ENCODE measurements at regions not wholly inside any gene's neighbourhood (a gene's known extent, or its start where the extent isn't known, plus 50 kb on each side); places are given as distances from the start of the nearest gene placed in this dataset.
A peak's percentile ranks its signal among the peaks of the same experiment; 100 is the strongest.
"Not testable (repeated sequence)": the region's sequence is repeated elsewhere in the genome, so short reads cannot be mapped to it uniquely, and the experiment has no call there.

DNA sequence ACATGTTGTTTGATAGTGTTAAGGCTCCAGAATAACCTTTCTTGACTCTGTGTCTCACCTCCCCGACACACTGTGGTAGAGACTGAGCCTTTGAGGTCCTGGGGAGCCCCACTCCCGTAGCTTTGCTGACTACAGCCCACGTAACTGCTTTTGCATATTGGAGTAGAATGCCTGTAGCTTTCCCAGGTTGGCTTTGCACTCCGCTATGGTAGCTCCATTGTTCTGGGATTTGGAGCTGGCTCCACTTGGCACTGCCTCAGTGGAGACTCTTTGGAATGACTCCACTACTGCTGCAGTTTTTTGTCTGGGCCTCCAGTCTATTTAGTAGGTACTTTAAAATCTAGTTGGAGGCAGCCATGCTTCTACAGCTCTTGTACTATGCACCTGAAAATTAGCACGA, 56.2 kb upstream of the ANXA1 start:
- no peak for DNase-seq

DNA sequence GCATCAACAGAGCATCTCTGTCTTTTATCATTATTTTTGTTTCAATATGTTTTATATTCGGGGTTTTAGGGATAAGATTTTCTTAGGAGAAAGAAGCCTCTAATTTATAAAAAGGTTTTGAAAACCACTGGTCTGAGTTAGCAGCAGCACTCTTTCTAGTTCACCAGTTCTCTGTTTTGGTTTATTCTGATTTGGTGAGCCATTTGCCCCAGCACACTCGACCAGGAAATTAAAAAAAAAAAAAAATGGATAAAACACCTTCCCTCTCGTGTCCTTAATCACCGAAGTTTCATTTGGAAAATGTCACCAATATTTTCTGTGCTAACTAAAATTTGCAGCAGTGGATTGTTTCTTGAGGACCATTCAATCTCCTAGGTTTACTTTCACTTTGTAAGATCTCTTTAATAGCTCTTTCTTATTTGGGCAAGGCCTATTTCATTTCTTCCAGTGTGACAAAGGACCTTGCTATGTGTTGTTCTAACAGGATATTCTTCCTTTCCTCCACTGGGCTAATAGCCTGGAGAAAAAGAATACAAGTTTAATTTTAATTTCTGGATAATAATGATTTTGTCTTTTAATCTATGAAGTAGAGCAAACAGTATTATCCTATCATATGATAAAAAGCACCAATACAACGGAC, 57.8 kb upstream of the ANXA1 start:
- DNase-seq, result no peak

DNA sequence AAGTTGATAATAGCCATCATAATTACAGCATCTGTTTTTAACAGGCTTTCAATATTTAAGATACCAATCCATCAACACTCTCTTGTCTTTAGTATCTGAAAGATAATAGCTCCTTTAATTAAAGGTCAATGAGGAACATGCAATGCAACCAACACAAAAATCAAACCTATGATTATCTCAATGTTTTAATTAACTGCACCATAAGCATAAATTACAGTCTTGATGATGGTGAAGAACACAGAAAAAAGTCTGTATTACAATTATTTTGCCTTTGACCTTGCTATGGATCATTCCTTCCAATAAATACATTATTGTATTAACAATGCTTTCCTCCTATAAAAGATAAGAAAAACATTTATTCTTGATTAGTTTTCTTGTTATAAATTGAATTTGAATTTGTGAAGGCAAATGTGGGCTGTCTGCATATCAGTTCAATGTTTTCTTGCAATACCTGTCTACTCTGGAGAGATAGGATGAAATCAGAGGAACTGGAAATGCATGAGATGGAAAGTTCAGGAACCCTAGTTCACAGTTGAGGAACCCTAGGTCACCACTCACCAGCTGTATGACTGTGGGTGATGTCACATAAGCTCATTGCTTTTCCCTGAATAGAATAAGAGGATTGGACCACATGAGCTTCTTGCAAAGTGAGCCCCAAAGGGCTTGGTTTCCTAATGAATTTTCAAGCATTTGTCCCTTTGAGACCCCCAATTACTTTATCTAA, 58.5 kb upstream of the ANXA1 start:
- DNase-seq, result no peak

DNA sequence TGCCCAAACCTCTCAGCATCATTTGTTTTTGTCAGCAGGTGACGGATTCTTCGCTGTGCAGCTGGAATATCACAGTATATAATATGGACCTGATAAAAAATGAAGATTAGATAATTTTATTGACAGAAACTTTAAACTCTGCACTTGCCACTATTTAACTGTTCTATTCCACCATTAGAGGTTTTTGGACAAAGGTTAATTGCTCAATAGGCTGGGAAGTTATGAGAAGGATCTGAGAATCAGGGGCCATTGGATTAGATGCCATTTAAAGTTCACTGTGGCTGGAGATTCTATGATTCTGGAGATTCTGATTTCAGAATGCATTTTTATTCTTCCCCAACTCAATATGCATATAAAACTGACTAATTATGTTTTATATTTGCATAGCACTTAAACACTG, 59.8 kb upstream of the ANXA1 start:
- no peak for DNase-seq

DNA sequence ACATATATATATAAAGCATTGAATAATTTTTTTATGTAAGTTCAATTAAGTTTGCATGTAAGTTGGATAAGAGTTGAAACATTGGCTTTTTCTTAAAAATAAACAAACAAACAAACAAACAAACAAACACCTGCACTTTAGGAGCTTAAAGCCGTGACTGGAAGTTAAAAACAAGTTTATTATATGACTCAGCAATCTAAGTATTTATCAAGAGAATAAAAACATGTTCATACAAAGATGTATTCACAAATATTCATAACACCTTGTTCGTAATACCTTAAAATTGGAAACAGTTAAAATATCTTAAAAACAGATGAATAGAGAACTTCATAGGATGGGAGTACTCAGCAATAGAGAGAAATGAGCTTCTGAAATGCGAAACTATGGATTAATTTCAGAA, 61.5 kb upstream of the ANXA1 start:
- DNase-seq, result no peak

DNA sequence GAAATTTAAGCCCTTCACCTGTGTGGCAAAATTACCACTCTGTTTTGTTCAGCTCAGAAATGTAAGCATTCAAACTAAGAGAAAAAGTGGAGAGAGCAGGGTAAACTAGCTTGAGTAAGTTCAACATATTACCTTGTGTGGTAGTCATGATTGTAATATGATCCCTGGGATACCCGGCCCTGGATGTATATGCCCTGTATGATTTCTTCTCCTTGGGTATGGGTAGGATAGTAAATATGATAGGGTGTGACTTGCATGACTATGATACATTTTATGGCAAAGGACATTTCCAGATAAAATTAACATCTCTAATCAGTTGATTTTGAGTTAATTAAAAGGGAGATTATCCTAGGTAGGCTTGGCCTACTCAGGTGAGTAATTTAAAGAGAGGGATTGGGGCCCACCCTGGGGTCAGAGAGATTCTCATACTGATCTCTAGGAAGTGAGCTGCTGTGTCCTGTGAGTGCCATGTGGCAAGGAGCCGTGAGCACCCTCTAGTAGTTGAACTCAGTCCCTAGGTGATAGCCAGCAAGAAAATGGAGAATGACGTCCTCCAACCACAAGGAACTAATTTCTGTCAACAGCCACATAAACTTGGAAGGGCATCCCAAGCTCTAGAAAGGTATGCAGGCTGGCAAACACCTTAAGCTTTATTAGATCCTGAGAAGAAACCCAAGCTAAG, 62.2 kb upstream of the ANXA1 start:
- DNase-seq, result no peak

DNA sequence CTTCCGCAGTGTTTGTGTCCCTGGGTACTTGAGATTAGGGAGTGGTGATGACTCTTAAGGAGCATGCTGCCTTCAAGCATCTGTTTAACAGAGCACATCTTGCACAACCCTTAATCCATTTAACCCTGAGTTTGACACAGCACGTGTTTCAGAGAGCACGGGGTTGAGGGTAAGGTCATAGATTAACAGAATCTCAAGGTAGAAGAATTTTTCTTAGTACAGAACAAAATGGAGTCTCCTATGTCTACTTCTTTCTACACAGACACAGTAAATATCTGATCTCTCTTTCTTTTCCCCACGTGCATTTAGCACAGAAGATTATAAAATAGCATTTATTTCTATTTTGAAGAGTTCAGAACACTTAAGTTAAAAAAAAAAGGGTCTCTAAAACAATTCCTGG, 63.8 kb upstream of the ANXA1 start:
- not testable (repeated sequence) for DNase-seq

DNA sequence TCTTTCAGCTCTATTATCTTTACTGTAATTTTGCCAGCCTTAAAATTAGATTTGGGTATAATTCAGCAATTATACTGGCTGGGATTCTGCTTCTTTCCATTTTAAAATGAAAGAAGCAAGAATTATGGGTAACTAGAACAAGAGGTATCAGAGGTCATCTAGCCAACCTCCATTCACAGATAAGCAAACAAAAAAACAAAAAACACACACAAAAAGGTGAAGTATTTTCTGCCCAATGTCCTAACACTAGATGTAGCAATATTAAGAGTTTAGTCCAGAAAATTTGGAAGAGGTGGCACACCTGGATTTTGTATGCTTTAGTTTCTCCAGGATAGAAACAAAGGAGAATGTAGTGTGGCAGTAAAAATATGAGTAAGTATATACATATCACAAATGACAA, 68.1 kb upstream of the ANXA1 start:
- DNase-seq, result no peak

DNA sequence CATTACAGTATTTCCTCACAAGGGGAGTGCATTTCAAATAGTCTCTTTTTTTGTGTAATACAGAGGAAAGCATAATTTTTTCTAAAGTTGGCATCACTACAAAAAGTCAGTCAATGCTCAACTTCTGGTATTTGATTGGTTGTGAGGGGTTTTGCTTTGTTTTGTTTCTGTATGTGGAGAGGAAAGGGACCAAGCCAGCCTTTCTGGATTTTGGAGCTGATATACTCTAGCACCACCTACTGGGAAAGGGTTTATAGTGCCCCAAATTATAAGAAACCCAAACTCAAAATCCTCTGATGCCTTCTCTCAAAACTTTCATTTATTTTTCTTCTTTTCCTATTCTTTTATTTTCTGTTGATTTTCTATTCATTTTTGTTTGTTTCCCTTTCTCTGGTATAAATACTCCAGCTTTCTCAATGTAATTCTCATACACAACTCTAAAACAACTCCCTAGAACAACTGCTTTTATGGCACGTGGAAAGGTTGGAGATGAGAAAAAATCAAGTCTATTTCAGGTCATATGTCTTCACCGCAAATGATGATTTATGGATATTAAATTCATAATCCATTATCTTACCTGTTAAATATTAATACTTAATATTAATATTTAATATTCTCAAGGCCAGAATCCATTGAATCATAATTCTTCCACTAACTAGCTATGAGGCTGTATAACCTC, 69.5 kb upstream of the ANXA1 start:
- DNase-seq, result peak in 1 of 2 donors; percentile 19

DNA sequence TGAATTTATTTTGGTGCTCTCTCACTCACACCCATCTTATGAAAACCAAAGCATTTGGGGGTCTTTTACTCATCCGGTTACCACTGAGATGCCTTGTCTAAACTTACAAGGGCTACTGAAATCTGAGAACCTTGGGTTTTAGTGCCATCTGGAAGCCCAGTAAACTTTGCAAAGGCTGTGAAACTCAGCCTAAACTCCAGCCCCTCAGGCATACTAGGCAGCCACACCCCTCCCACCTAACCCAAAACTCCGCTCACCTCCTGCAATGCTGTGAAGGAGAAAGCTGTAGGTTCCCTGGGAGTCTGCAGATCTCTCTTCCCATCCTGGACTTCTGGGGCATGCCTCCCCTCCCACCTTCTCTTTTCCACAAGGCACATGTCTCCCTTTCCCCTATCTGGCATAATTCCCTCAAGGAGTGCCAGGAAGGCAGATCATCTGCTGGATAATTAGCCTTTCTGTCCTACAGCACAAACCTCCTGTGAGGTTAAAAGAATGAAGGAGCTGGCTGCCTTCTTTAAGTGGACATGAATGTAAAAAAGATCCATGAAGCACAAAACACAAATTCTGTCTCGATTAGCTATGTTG, 71.5 kb upstream of the ANXA1 start:
- DNase-seq, result no peak

DNA sequence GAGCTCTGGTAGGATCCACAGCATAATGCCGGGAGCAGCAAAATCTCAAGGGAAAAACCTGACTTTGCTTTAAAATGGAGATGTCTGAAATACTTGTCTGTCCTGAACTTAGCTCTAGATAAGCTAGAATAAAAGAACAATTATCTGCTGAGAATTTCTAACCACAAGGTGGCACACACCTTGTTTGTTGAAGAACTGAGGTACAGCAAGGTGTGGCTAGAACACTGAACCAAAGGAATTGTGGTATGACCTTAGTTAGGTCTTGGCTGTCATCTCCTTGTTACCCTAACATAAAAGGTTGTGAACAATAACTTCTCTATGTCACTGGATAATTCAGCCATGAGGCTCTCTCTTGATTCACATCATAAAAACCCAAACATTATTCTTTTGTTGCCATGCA, 72.3 kb upstream of the ANXA1 start:
- peak in 1 of 2 donors; percentile 7 for DNase-seq

DNA sequence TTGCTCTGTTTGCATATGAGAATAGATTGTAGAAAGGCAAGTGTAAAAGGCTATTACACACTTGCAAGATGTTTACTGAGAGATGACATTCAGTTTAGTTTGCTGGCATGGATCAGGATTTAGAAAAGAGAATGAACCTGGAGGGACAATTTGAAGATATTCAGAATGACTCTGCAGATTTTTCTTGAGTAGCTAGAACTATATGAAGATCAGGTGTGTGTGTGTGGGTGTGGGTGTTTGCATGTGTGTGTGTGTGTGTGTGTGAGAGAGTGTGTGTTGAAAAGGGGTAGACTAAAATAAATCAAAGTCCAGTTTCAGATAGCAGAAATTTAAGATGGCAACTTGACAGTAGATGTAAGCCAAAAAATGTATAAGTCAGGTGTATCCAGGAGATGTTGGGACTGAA, 74.0 kb upstream of the ANXA1 start:
- DNase-seq, result no peak

DNA sequence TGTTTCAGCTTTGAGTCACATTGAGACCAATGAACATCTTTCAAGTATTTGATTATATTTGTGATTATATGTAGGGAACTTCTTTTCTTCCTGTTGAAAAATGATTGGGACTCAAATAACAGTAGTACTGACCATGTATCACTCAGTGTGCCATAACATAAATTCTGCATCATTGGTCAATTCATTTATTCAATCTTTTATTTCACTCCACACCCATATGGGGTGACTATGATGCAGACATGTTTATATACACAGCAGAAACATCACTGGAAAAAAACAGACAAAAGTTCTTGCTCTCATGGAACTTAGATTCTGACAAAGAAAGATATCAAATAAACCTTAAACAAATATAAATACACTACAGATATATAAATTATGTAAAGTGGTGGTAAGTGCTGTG, 74.7 kb upstream of the ANXA1 start:
- DNase-seq, result no peak

DNA sequence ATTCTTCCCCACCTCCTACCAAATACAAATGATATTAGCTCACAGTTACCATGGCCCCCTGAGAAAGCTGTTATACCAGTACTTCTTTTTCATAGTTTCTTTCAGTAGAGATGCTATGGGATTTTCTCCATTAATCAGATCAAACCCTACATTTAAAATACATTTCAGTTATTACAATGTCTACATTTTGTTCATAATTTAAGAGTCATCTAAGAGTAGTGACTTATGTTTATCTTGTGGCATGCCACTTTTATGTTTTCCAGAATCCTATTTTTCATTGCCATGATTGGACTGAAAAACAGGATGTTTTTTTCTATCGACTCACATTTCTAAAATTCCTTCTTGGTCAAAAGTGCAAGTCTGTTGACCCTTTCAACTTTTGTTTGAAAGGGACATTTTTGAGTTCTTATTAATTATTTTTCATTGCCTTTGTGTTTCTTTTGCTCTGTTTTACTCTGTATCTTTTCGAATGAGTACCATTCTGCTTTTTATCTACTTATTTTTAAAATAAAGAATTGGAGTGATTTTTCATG, 77.4 kb upstream of the ANXA1 start:
- no peak for DNase-seq

DNA sequence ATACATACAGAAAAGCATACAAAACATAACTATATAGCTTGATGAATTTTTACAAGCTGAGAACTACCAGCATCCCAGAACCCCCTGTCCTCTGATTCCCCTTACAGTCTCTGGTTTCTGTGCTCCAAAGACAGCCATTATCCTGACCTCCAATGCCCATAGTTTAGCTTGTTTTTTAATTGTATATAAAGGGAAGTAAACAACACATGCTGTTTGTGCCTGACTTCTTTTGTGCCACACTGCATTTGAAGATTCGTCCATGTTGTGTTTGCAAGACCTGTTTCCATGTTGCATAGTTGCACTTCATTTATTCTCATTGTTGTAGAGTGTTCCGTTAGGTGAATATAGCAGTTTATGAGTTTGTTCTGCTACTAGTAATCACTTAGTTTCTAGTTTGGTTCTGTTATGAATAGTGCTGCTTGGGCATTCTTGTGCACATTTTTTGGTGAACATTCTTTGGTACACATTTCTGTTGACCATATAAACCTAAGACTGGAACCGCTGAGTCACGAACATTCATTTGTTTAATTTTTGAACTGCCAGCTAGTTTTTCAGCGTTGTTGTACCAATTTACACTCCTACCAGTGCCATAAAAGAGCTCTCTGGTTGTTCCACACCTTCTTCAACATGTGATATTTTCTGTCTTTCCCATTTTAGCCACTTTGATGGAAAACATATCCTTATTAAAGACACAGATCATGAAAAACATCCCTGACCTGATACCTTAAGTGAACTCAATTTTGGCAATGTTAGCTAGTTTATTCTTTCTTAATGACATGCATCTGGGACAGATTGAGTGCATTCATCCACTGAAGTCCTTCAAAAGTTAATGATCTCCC, 78.1 kb upstream of the ANXA1 start:
- no peak for DNase-seq

DNA sequence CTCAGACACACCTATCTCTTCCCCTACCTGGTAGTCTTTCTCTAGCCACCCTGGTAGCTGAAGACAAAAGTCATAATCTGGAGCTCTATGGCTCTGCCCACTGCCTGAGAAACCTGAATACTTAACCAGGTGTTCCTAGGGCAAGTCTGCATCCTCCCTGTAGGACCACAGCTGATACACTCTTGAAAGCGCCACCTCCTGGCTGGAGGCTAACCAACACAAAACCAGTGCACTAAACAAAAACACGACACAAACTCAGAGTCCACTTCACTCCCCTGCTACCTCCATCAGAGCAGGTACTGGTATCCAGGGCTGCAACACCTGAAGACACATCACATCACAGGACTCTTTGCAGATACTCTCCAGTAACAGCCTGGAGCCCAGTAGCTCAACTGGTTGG, 84.6 kb upstream of the ANXA1 start:
- no peak for DNase-seq

DNA sequence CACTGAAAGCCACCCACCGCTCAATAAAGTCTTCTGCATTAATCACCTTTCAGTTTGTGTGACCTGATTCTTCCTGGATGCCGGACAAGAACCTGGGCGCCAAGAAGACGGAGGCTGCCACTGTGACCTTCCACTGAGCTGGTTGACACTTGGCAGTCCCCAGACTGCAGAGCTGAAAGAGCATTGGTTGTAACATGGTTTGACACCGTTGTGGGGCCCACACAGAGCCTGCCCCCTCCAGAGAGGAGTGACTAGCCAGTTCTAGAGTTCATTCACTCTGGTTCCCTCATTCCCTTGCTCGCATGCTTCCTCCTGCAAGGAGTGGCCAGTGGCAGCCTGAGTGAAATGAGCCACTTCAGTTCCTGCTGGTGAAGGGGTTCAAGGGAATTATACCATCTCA, 86.2 kb upstream of the ANXA1 start:
- DNase-seq, result no peak

DNA sequence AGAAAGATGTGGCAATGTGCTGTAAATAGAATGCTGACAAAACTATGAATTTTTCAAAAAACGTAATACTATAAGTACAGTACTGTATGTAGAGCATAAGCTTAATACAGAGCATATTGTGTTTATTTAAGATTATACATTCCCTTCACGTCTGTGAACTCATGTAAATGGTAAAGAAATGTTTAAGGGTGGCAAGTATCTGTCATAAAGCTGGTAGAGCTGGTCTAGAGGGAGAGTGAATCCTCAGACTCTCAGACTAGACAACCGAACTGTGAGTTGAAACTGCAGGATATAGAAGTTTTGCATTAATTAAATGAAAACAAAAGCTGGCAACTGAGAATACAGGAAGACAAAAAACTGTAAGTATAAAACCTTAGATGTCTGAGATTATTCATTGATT, 87.3 kb upstream of the ANXA1 start:
- DNase-seq, result no peak

DNA sequence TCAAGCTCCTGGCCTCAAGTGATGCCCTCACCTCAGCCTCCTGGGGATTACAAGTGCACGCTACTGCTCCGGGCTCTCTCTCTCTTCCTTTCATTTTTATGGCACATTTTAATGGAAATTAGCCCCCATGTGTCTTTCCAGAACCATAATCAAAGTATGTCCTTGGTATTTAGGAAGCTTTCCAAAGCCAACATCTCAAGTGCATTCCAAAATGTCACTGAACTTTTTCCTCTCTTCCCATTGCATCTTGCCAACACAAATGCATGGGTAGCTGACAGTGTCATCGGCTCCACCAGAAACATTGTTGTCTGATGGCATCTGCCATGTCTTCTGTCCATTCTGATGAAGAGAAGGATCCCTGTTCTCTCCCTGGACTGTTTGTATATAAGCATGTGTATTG, 90.5 kb upstream of the ANXA1 start:
- no peak for DNase-seq

DNA sequence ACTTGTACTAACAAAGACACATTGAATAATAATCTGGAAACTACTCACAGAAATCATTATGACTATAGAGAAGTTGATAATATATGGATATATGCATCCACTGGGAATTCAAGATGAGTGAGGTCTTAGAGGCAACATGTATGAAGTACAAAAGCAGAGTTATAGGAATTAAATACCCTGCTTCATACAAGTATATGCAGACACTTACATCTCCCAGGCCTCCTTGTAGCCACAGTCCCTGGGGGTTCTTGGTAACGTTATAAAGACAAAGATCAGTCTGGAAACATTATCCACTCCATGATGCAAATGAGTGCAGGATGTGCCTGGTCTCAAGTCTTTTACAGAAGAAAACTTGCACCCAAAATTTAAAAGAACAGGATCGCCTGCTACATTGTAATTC, 92.4 kb upstream of the ANXA1 start:
- DNase-seq, result no peak

DNA sequence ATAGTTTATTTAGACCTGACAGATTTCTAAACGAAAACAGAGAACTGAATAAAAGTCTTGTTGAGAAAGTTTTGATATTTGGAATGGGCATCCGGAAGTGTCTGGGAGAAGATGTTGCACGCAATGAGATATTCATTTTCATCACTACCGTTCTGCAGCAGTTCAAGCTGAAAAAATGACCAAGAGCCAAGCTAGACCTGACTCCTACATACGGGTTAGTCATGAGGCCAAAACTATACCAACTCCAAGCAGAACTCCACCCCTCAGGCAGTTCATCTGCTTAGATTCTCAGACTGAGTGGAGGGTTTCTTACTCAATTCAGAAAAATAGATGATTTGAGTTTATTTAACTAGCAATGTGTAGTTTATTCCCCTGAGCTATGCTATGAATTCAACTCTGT, 95.4 kb upstream of the ANXA1 start:
- no peak for DNase-seq

DNA sequence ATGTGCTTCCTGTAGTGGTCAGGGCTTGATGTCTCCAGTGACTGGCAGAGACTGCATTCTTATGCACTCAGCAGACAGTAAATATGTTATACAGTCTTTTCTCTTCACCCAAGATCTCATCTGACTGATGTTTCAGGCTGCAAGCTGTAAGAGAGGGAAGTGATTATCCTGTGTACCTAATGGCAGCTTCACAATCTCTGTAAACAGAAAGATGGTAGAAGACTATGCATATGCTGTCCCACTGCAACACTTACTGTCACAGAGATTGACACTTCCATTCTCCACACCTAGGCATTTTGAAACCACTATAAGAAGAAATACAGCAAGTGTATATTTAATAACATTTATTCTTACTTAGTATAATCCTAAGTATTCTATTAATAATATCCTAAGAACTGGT, 97.6 kb upstream of the ANXA1 start:
- DNase-seq, result no peak
